Endodermal cell (in vitro differentiated cells): ENCODE measurements at regions not wholly inside any gene's neighbourhood (a gene's known extent, or its start where the extent isn't known, plus 50 kb on each side); places are given as distances from the start of the nearest gene placed in this dataset.

Experiments
- DNase-seq: peaks from one replicate; pipeline ENCODE4 v3.0.0-alpha.2; 2017
- H3K27ac ChIP-seq: 2 replicates; pipeline ENCODE4 v1.5.1; 2013; ENCODE audit warnings: mild to moderate bottlenecking, low read depth, low read length, moderate library complexity
- H3K27me3 ChIP-seq: 2 replicates; pipeline ENCODE4 v1.6.1; 2013; ENCODE audit warnings: mild to moderate bottlenecking, low read length, moderate library complexity; ENCODE audit not compliant: insufficient read depth, control insufficient read depth, poor library complexity, severe bottlenecking
- H3K36me3 ChIP-seq: 2 replicates; pipeline ENCODE4 v1.7.0; 2013; ENCODE audit warnings: mild to moderate bottlenecking, low read length, moderate library complexity; ENCODE audit not compliant: control insufficient read depth, insufficient read depth
- H3K4me1 ChIP-seq: one replicate; pipeline ENCODE4 v1.7.0; 2013; ENCODE audit warnings: low read length; ENCODE audit not compliant: control insufficient read depth, insufficient read depth
- H3K4me3 ChIP-seq: 2 replicates; pipeline ENCODE4 v1.5.1; 2013; ENCODE audit warnings: mild to moderate bottlenecking, low read length, moderate library complexity
- H3K9ac ChIP-seq: 2 replicates; pipeline ENCODE4 v1.6.1; 2013; ENCODE audit warnings: mild to moderate bottlenecking, low read length, moderate library complexity; ENCODE audit not compliant: poor library complexity, severe bottlenecking; ENCODE audit errors: extremely low read depth
- H3K9me3 ChIP-seq: 2 replicates; pipeline ENCODE4 v1.6.1; 2013; ENCODE audit warnings: mild to moderate bottlenecking, low read length, moderate library complexity; ENCODE audit not compliant: control insufficient read depth
- H3K27ac Mint-ChIP-seq: 2 replicates; pipeline ENCODE4 v1.8.0; 2020; ENCODE audit warnings: mixed read lengths
- H3K27me3 Mint-ChIP-seq: 2 replicates; pipeline ENCODE4 v1.8.0; 2021; ENCODE audit warnings: mild to moderate bottlenecking, mixed read lengths; ENCODE audit not compliant: insufficient read depth
- H3K36me3 Mint-ChIP-seq: 2 replicates; pipeline ENCODE4 v1.8.0; 2020; ENCODE audit warnings: low read depth, mixed read lengths
- H3K4me1 Mint-ChIP-seq: 2 replicates; pipeline ENCODE4 v1.8.0; 2020; ENCODE audit warnings: mixed read lengths
- H3K4me3 Mint-ChIP-seq: 2 replicates; pipeline ENCODE4 v1.8.0; 2020; ENCODE audit warnings: mild to moderate bottlenecking, moderate library complexity, mixed read lengths
- H3K9me3 Mint-ChIP-seq: 2 replicates; pipeline ENCODE4 v1.8.0; 2020; ENCODE audit warnings: mild to moderate bottlenecking, mixed read lengths
- CTCF ChIP-seq: fragments of 200-600 bp; sonication (generic); conservative IDR thresholded peaks from 2 replicates; pipeline ENCODE4 v1.5.0; 2021; ENCODE audit warnings: antibody characterized with exemption, mild to moderate bottlenecking
- WGBS, 2 experiments: methylation state at CpG; one replicate each; pipeline versions ENCODE4 v1.1.5 to v1.1.7; 2013; ENCODE audit warnings: missing lambda C conversion rate in 2 of 2, mixed read lengths in 1 of 2; ENCODE audit not compliant: insufficient coverage in 1 of 2, insufficient read length in 1 of 2; 5-methylcytosine and 5-hydroxymethylcytosine counted together

GRCh38 chr9:88923092-88923491 is 68.2 kb upstream of the S1PR3 start:
- no peaks in the 10 kb centered on the region for H3K4me1 ChIP-seq
- Mint-ChIP-seq H3K27me3 (peaks cover 2% of the 10 kb centered on the region), H3K4me3 (no peak overlapping the region), H3K36me3 (peaks cover 3% of the 10 kb centered on the region), H3K4me1 (no peaks in the 10 kb centered on the region), H3K9me3 (peaks cover 21% of the 10 kb centered on the region), H3K27ac (no peak overlapping the region)
- H3K4me3 ChIP-seq = no peak overlapping the region
- no peaks in the 10 kb centered on the region for H3K36me3 ChIP-seq
- no peak for TF ChIP-seq CTCF
- peaks cover 18% of the 10 kb centered on the region for H3K9me3 ChIP-seq
- DNase-seq = no peak
- WGBS, 2 experiments = 90 to 97% methylated on average over 2 of the region's 2 CpGs
- H3K27me3 ChIP-seq = no peaks in the 10 kb centered on the region
- H3K9ac ChIP-seq = no peak overlapping the region
- no peak overlapping the region for H3K27ac ChIP-seq

GRCh38 chr9:88923653-88924288 is 67.5 kb upstream of the S1PR3 start:
- DNase-seq = no peak
- TF ChIP-seq CTCF = no peak
- H3K36me3 Mint-ChIP-seq = peaks cover 3% of the 10 kb centered on the region
- peaks cover 2% of the 10 kb centered on the region for H3K27me3 Mint-ChIP-seq
- H3K4me3 ChIP-seq = no peak overlapping the region
- H3K27ac ChIP-seq = no peak overlapping the region
- no peaks in the 10 kb centered on the region for H3K4me1 Mint-ChIP-seq
- H3K4me3 Mint-ChIP-seq = no peak overlapping the region
- H3K4me1 ChIP-seq = no peaks in the 10 kb centered on the region
- H3K9me3 ChIP-seq = peaks cover 11% of the 10 kb centered on the region
- H3K9me3 Mint-ChIP-seq = peaks cover 15% of the 10 kb centered on the region
- no peaks in the 10 kb centered on the region for H3K36me3 ChIP-seq
- no peaks in the 10 kb centered on the region for H3K27me3 ChIP-seq
- no peak overlapping the region for H3K27ac Mint-ChIP-seq
- 86 to 92% methylated on average over 10 to 14 of the region's 14 CpGs for WGBS, 2 experiments
- no peak overlapping the region for H3K9ac ChIP-seq

GRCh38 chr9:88925481-88925880 is 65.8 kb upstream of the S1PR3 start:
- Histone ChIP-seq H3K9me3 (peaks cover under 1% of the 10 kb centered on the region), H3K27me3 (no peaks in the 10 kb centered on the region), H3K4me1 (no peaks in the 10 kb centered on the region), H3K4me3 (no peak overlapping the region), H3K36me3 (no peaks in the 10 kb centered on the region), H3K27ac (no peak overlapping the region), H3K9ac (no peak overlapping the region)
- Mint-ChIP-seq H3K9me3 (no peaks in the 10 kb centered on the region), H3K4me3 (no peak overlapping the region), H3K36me3 (no peaks in the 10 kb centered on the region), H3K27ac (no peak overlapping the region), H3K27me3 (peaks cover 2% of the 10 kb centered on the region), H3K4me1 (no peaks in the 10 kb centered on the region)
- WGBS, 2 experiments = 86 to 88% methylated on average over 4 to 5 of the region's 5 CpGs
- no peak for DNase-seq
- no peak for TF ChIP-seq CTCF
